ENCODE measurements at regions not wholly inside any gene's neighbourhood (a gene's known extent, or its start where the extent isn't known, plus 50 kb on each side); places are given as distances from the start of the nearest gene placed in this dataset.
A peak's percentile ranks its signal among the peaks of the same experiment; 100 is the strongest.

DNA sequence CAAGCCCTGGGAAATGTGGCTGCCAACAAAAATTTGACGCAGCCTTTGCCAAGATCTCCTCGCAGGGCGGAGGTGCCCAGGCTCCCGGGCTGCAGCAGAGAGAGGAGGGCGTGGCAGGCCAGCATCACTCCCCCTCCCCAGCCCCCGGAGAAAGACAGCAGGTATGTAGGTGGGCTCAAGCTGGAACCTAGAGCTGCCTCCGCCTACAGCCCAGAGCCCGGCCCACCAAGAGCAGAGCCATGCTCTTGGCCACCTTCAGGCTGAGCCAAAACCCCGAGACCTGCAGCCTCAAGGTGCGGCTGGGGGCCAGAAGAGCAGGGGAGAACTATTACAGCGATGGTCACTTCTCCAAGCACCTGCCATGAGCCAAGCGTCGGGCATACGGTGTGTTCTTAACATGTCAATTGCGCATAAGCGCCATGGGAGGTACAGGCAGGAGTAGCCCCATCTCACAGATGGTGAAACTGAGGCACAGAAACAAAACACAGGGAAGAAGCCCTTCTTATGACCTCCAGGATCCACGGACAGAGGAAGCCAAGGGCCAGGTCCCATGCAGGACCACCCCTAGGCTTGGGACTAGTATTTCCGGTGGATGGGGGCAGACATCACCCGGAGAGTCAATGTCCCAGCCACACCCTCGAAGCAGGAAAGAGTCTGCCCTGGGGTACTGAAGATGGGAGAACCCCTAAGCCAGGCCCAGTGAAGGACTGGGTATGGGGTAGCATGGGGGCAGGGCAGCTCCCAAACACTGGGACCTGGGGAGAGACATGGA is 109.0 kb downstream of the NCOR2 start:
- DNase-seq (ENCODE audit: low spot score), result no peak

DNA sequence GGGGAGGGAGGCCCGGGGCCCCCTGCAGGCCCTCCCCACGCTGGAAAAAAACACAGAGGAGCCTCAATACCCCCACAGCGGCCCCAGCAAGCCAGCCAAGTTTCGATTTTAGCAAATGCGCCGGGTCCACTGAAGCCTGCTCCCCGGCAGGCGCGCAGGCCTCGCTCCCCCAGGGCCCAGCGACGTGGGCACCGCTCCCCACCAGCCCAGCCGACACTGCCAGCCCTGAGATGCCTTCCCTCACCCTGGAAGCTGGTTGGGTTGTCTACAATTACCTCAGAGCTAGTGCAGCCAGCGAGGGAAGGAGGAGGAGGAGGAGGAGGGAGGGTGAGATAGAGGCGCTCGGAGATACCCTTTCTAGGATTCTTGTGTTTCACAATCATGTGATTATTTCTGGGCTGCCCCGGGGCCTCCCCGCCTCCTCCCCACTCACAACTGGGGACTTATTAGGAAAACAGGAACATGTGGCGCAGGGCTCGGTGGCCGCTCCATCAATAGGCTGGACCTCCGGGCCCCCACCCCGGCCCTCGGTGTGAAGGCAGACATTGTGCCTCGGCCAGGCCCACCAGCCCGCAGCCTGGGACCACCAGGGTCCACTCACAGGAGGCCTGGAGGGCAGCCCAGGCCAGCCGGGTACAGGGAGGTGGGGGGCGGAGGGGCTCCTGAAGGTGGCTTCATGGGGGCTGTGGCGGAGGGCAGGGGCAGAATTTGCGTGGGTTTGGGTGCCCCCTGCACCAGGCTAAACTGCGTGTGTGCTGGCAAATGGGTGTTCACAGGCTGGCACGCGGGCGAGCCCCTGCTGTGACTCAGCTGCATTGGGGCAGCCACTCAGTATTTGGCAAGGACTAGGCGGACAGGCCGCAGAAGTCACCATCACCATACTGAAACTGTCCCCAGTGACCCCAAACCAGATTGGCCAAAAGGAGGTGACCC is 109.9 kb downstream of the NCOR2 start:
- no peak for DNase-seq (ENCODE audit: low spot score)

DNA sequence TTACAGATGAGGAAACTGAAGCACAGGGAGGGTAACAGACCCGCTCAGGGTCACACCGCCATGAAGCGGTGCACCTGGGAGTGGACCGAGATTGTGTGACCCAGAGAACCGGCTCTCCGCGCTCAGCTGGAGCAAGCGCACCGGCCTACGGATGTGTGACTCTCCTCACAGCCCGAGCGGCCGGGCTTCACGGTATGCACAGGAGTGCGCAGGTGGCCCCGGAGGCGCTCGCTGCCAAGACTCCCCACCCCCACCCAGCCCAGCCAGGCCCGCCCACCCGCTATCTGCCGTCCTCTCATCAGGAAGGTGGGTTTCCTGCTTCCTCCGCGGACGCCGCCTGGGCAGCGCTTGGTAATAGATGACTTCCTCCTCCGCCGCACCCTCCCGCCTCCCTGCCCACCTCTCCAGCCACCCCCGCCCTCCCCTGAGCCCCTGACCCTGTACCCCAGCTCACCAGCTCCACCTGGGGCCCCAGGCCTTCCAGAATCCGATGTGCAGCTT is 110.7 kb downstream of the NCOR2 start:
- no peak for DNase-seq (ENCODE audit: low spot score)

DNA sequence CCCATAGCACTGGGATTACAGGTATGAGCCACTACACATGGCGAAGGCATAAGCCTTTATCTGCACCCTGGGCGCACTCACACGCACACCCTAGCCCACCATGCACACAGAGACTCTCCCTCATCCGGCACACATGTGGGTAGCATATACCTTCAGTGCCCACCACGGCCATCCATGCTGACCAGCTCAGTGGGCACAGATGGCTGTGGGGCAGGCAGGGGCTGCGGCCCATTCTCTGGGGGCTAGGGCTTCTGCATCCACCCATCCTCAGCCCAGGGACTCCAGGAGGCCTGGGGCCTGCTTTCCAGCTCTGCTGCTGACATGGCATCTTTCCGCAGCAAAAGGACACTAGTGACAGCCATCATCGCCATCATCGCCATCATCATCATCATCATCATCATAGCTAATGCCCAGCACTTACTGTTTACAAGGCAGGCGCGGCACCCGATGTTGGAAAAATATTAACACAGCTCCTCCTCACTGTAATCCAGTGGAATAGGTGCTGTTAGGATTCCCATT is 111.2 kb downstream of the NCOR2 start:
- DNase-seq (ENCODE audit: low spot score), result no peak

DNA sequence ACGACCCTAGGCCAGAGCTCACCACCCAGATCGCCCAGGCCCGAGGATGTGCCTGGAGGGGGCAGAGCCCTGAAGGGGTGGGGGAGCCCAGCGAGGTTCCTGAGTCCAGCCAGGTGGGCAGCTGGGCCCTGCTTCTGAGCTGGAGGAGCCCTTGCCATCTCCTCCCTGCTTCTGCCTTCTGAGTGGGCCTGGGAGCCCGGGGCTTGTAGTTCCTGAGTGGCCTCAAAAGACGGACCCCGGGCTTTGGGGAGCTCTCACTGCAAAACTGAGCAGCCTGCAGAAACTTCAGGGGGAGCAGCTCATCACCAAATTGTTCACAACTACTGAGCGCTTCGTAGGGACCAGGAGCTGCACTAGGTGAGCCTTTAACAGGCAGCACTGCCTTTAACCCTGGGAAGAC is 112.1 kb downstream of the NCOR2 start:
- DNase-seq (ENCODE audit: low spot score), result no peak

DNA sequence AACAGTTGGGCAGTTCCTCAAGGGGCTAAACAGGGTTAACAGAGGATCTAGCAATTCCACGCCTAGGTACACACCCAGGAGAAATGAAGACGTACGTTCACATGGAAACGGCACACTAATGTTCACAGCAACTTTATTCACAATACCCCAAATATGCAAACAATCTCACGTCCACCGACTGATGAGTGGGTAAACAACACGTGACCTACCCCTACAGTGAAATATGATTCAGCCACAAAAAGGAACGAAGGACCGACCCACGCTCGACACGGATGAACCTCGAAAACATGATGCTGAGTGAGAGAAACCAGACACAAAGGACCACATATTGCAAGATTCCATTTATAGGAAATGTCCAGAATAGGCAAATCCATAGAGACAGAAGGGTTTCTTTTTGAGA is 112.7 kb downstream of the NCOR2 start:
- DNase-seq (ENCODE audit: low spot score), result no peak

DNA sequence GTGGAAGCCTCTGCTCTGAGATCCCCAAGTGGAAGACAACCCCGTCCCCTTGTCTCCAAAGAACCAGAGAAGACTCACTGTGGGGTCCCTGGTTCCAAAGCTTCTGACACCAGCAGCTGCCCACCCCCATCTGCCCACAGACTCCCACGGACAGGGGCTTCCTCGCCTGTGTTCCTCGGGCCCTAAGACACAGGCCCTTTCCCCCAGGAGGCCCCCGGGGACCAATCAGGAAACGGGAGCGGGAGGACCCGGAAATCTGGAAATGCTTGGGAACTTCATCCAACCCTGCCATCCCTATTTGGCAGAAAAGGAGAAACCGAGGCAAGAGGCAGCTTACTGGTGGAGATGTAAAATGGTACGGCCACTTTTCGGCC is 113.1 kb downstream of the NCOR2 start:
- DNase-seq (ENCODE audit: low spot score), result no peak

DNA sequence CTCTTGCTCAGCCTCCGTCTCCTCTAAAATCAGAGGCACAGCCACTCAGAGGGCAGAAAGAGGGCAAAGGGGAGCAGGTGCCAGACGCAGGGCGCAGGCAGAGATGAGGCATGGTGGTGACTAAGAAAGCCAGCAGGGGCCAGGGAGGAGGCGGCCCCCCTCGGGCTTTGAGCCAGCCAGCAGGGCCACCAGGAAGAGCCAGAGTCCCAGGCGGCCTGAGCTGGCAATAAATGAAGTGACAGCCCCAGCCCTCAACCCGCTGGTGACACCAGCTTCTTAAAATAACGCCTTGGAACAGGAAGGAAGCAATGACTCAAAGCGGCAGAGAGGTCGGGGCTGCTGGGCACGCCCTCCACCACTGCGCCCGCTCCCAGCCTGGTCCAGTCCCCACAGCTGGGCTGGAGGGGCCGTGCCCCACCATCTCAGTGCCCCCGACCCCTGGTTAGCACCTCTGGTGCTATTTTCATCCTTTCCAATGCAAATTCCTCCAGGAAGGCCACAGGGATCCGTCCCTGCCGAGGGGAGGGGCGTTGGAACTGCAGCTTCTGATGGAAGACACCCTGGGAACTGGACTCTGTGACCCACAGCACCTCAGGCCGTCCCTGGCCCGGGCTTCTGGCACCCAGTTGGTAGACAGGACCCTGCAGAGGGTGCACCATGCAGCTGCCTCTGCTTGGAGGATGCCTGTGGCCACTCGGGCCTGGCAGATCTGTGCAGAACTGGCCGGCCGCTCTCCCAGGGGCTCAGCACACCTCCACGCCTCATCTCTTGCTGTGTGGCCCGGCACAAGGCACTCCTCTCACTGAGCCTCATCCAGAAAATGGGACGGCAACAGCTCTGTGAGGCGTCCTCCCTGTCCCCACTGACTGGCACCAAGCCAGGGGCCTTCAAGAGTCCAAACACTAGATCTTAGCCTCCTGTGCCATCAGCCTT is 113.7 kb downstream of the NCOR2 start:
- no peak for DNase-seq (ENCODE audit: low spot score)

DNA sequence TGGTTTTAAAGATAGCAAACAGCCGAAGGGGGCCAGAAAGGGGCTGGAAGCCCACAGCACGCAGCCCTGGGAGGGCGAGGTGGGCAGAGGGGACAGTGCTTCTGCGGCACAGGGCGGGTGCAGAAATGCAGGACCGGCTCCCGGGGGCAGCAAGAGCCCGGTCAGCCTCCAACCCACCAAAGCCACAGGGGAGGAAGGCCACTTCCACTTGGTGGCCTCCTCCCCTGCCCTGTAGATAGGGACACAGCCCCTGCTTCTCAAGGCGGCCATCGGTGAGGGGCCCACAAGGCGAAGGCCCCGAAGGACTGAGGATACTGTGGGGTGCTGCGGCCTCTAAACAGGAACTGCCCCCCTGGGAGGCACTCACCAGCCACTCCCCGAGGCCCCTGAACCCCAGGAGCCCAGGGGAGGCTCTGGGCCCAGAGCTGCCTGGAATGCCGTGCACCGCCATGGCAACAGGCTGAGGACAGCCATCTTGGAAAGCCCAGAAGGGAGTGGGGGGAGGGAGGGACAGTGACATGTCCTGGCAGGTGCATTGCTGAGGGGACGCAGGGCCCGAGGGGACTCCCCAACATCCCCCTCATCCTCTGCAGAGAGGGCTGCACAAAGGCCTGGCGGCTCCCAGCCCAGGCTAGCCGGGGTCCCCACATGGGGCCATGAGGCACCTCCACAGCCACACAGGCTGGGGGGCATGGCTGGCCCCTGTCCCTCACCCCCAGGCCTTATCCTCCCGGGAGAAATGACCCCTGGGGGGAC is 114.7 kb downstream of the NCOR2 start:
- DNase-seq (ENCODE audit: low spot score), result no peak

DNA sequence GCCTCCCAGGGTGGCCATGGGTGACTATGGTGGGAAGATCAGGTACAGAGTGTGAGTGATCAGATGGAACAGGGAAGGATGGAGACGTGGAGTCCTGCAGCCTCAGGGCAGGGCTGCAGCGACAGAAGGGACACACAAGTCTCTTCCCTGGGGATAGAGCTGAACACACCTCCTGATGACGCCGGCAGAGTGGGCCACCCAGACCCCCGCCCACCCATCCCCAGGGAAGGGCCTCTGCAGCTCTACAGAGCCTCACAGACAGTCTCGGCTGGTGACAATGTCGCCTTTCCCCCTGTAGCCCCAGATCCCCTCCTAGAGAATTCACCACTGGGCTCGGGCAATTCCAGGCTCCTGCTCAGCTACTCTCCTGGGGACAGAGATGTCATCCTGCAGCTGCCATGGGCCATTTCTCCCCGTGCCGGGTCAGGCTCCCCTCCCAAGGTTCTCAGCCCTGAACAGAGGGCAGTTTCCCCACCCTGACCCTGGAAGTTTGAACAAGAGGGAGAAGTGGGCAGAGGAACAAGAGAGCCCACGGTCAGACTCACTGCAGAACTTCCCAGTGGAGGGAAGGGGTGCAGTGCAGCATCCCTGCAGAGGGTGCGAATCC is 115.7 kb downstream of the NCOR2 start:
- no peak for DNase-seq (ENCODE audit: low spot score)

DNA sequence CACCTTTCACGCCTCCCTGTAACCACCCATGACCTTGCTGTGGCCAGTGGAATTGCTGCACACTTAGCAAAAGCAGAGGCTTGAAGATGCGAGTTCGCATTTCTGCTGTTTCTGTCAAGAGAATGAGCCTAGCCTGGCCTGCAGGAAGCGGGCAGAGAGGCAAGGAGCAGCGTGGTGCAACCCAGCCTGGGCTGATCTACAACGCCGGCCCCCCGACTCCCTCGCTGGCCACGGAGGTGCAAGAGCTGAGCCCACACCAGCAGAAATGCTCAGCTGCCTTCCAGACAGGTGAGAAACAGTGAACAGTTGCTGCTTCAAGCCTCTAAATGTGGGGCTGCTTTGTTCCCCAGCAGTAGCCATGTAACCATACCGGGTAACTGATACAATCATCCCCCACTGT is 116.4 kb downstream of the NCOR2 start:
- DNase-seq (ENCODE audit: low spot score), result no peak

DNA sequence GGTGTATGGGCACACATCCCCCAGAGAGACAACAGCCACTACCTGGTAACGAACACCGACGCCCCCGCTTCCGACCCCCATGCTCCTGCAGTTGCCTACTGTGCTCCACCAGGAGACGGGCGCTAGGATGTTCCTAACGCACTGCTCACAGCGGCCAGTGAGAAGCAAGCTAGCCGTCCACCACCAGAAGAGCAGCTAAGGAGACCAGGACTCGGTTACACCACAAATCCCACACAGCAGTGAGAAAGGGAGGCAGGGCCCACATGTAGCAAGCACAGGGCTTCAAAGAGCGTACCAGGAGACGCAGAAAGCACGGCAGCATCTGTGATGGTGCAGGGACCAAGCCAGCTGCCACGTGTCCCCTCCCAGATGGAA is 117.0 kb downstream of the NCOR2 start:
- no peak for DNase-seq (ENCODE audit: low spot score)

DNA sequence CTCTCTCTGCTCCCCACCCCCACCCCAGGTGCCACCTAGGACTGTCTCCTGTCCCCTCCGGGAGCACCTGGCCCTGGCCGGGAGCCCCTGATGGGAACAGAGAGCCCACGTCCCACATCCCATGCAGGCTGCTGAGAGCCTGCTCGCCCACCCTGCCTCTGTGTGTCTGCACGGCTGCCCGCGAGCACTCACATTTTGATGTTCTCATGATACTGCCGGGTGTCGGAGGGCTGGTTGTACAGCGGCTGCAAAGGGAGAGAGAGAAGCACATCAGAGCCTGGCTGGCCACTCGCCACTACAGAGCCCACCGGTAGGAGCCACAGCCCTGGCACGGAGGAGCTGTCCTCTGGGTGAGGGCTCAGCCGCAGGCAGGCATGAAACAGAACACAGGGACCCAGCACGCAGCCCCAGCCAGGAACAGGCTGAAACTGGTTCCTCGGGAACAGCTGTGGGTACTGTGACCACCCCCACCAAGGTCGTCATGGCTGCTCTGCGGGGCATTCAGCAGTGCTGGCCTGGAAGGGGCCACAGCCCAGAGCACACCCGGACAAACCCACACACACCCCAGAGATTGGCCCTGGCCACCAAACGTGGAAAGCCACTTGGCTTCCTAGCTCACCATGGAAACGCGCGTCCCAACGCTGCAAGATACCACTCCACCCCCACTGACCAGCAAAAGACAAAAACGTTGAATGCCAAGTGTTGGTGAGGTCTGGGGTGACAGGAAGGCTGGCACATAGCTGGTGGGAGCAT is 117.6 kb downstream of the NCOR2 start:
- no peak for DNase-seq (ENCODE audit: low spot score)

DNA sequence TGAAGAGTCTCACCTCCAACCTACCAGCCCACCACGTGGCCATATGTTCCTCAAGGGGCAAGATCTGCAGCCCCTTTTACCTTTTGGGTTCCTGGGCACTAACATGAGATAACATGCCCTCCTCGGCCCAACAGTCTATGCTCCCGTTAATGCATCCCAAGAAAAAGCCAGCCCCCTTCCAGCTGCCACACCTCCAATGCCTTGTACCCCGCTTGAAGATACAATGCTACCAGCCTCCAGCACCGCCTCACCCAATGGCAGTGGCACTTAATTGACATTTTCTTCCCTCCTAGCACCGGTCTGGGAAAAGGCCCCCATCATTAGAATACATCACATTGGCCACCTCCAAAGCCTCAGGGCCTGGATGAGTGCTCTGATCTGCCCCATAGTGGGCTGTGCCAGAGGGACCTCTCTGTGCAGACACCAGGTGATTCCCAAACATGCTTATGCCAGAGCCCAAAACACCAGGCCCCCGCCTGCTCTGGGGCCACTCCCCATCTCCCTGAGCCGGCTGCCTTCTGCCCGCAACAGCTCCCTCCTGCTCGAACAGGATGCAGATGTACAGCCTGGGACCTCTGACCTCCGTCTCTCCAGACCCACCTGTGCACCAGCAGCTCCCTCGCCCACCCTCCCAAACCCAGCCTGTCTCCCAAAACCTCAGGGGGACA is 118.3 kb downstream of the NCOR2 start:
- no peak for DNase-seq (ENCODE audit: low spot score)

DNA sequence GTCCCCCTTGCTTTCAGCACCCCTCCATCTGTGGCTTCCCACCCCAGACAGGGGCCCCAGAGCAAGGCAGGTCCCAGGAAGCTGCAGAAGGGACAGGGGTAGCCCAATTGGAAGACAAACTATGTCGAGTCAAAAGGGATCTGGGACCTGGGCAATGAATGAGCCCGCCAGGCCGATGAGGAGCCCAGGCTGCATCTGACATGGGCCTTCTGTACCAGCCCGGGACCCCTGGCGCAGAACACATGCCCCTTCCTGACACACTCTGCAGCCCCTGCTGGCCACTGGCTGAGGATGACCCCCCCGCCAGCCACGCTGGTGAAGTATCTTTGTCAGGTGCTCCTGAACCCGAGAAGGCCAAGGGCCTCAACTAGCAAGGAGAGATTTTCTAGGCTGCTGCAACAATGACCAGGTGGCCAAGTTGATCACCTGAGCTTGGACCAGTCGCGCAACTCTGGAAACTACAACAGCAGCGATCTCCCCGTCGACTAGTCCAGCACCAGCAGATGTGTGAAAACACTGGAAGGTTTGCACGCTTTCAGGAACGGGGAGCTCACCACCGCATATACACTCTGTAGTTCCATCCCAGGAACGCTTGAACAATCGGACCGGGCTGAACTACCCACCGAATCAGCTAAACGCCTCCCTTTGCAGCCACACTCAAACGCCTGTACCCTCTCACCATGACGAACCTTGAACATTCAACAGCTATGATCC is 119.0 kb downstream of the NCOR2 start:
- DNase-seq (ENCODE audit: low spot score), result no peak

DNA sequence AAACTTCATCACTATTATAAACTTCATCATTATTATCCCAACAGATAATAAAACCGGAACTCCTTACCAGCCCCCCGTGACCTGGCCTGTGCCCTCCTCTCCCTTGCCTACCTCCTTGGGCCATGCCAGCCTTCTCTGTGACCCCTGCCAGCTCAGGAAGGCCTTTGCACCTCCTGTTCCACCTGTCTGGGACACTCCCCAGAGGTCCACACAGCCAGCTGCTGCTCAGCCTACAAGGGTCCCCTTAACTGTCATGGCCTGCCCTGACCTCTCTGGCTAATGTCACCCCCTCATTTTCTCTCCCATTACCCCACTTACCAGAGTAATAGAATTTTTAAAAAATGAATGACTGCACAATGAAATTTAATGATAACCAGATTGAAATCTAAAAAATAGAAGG is 121.0 kb downstream of the NCOR2 start:
- DNase-seq (ENCODE audit: low spot score), result no peak

DNA sequence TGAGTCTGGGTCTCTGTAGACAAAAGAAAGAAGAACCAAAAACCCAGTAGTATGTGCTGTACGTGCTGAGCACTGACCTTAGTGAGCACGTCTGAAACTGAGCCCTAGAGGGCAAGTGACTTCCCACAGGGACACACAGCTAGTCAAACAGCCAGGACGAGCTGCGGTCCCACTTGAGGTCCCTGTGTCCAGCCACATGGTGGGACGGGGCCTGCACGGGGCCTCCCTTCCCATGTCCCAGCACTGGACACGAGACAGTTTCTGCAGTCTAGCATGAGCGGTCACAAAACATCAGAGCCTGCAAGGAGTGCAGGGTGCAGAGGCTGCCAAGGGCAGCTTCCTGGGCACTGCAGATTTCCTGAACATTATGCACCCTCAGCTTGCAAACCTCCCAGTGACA is 121.6 kb downstream of the NCOR2 start:
- no peak for DNase-seq (ENCODE audit: low spot score)

DNA sequence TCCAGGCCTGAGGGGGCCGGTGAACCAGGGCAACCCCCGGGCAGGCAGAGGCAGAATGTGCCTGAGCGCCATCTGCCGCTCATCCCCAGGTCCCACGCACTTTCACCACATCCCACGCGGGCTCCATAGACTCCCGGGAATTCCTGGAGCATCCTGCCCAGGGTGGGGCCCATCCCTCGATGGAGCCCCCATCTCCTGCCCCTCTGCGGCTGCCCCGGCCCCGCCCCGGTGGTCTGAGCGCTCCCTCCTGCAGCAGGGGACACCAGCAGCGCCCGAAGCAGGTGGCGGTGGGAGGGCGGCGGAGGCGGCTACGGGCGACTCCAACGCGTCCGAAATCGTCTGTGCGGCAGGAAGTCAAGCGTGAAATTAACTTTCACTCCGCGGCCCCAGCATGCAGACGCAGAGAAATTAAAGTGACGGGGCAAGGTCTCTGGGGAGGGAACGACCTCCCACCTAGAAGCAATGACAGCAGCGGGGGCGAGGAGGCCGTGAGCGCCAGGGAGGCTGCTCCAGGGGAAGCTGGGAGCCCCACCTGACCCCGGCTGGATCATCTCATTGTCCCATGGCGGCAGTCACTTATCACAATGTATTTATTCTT is 122.2 kb downstream of the NCOR2 start:
- DNase-seq (ENCODE audit: low spot score), result peak; percentile 69

Data from ecto neural progenitor cell (in vitro differentiated cells).